Endodermal cell (in vitro differentiated cells): ENCODE measurements at regions not wholly inside any gene's neighbourhood (a gene's known extent, or its start where the extent isn't known, plus 50 kb on each side); places are given as distances from the start of the nearest gene placed in this dataset.
"Not testable (repeated sequence)": the region's sequence is repeated elsewhere in the genome, so short reads cannot be mapped to it uniquely, and the experiment has no call there.

Source experiments
- DNase-seq: peaks from one replicate; pipeline ENCODE4 v3.0.0-alpha.2; 2017
- H3K27ac ChIP-seq: 2 replicates; pipeline ENCODE4 v1.5.1; 2013; ENCODE audit warnings: mild to moderate bottlenecking, low read depth, low read length, moderate library complexity
- H3K27me3 ChIP-seq: 2 replicates; pipeline ENCODE4 v1.6.1; 2013; ENCODE audit warnings: mild to moderate bottlenecking, low read length, moderate library complexity; ENCODE audit not compliant: insufficient read depth, control insufficient read depth, poor library complexity, severe bottlenecking
- H3K36me3 ChIP-seq: 2 replicates; pipeline ENCODE4 v1.7.0; 2013; ENCODE audit warnings: mild to moderate bottlenecking, low read length, moderate library complexity; ENCODE audit not compliant: control insufficient read depth, insufficient read depth
- H3K4me1 ChIP-seq: one replicate; pipeline ENCODE4 v1.7.0; 2013; ENCODE audit warnings: low read length; ENCODE audit not compliant: control insufficient read depth, insufficient read depth
- H3K4me3 ChIP-seq: 2 replicates; pipeline ENCODE4 v1.5.1; 2013; ENCODE audit warnings: mild to moderate bottlenecking, low read length, moderate library complexity
- H3K9ac ChIP-seq: 2 replicates; pipeline ENCODE4 v1.6.1; 2013; ENCODE audit warnings: mild to moderate bottlenecking, low read length, moderate library complexity; ENCODE audit not compliant: poor library complexity, severe bottlenecking; ENCODE audit errors: extremely low read depth
- H3K9me3 ChIP-seq: 2 replicates; pipeline ENCODE4 v1.6.1; 2013; ENCODE audit warnings: mild to moderate bottlenecking, low read length, moderate library complexity; ENCODE audit not compliant: control insufficient read depth
- H3K27ac Mint-ChIP-seq: 2 replicates; pipeline ENCODE4 v1.8.0; 2020; ENCODE audit warnings: mixed read lengths
- H3K27me3 Mint-ChIP-seq: 2 replicates; pipeline ENCODE4 v1.8.0; 2021; ENCODE audit warnings: mild to moderate bottlenecking, mixed read lengths; ENCODE audit not compliant: insufficient read depth
- H3K36me3 Mint-ChIP-seq: 2 replicates; pipeline ENCODE4 v1.8.0; 2020; ENCODE audit warnings: low read depth, mixed read lengths
- H3K4me1 Mint-ChIP-seq: 2 replicates; pipeline ENCODE4 v1.8.0; 2020; ENCODE audit warnings: mixed read lengths
- H3K4me3 Mint-ChIP-seq: 2 replicates; pipeline ENCODE4 v1.8.0; 2020; ENCODE audit warnings: mild to moderate bottlenecking, moderate library complexity, mixed read lengths
- H3K9me3 Mint-ChIP-seq: 2 replicates; pipeline ENCODE4 v1.8.0; 2020; ENCODE audit warnings: mild to moderate bottlenecking, mixed read lengths
- CTCF ChIP-seq: fragments of 200-600 bp; sonication (generic); conservative IDR thresholded peaks from 2 replicates; pipeline ENCODE4 v1.5.0; 2021; ENCODE audit warnings: antibody characterized with exemption, mild to moderate bottlenecking
- WGBS, 2 experiments: methylation state at CpG; one replicate each; pipeline versions ENCODE4 v1.1.5 to v1.1.7; 2013; ENCODE audit warnings: missing lambda C conversion rate in 2 of 2, mixed read lengths in 1 of 2; ENCODE audit not compliant: insufficient coverage in 1 of 2, insufficient read length in 1 of 2; 5-methylcytosine and 5-hydroxymethylcytosine counted together

DNA sequence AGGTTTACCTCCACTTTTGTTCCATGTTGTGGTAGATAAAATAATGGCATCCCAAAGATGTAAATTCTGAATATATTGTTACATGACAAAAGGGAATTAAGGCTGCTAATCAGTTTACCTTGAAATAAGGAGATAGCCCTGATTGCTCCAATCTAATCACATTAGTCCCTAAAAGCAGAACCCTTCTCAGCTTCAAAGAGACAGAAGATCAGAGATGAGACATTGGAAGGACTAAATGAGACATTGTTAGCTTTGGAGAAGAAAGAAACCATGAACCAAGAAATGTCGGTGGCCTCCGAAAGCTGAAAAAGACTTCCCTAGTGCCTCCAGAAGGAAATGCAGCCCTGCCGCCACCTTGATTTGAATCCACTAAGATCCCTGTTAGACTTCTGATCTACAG is 82.8 kb upstream of the PARP8 start:
- peaks cover 7% of the 10 kb centered on the region for H3K4me1 Mint-ChIP-seq
- no peak overlapping the region for H3K9ac ChIP-seq
- 94 to 96% methylated on average over 2 to 3 of the region's 3 CpGs for WGBS, 2 experiments

DNA sequence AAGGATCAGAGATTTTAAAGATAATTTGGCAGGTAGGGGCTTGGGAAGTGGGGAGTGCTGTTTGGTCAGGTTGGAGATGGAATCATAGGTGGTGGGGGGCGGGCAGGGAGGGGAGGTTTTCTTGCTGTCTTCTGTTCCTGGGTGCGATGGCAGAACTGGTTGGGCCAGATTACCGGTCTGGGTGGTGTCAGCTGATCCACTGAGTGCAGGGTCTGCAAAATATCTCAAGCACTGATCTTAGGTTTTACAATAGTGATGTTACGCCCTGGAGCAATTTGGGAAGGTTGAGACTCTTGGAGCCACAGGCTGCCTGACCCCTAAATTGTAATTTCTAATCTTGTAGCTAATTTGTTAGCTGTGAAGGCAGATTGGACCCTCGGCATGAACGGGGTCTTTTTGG is 78.0 kb upstream of the PARP8 start:
- H3K27me3 Mint-ChIP-seq, H3K9me3 Mint-ChIP-seq, H3K27ac Mint-ChIP-seq, H3K36me3 Mint-ChIP-seq, H3K9me3 ChIP-seq, H3K27ac ChIP-seq, H3K36me3 ChIP-seq, H3K4me3 Mint-ChIP-seq, H3K27me3 ChIP-seq, H3K9ac ChIP-seq, H3K4me3 ChIP-seq, H3K4me1 Mint-ChIP-seq, DNase-seq, H3K4me1 ChIP-seq: not testable (repeated sequence)
- 91 to 97% methylated on average over 3 to 6 of the region's 6 CpGs for WGBS, 2 experiments

More for the DNA sequence above, 82.8 kb upstream of the PARP8 start:
- Histone ChIP-seq H3K27ac (no peak overlapping the region), H3K9me3 (no peaks in the 10 kb centered on the region), H3K27me3 (no peaks in the 10 kb centered on the region), H3K36me3 (no peaks in the 10 kb centered on the region), H3K4me3 (no peak overlapping the region), H3K4me1 (peaks cover 3% of the 10 kb centered on the region)
- no peak for DNase-seq
- Mint-ChIP-seq H3K36me3 (no peaks in the 10 kb centered on the region), H3K27me3 (no peaks in the 10 kb centered on the region), H3K27ac (no peak overlapping the region), H3K4me3 (no peak overlapping the region), H3K9me3 (peaks cover 2% of the 10 kb centered on the region)
- TF ChIP-seq CTCF, result peak; percentile 54

DNA sequence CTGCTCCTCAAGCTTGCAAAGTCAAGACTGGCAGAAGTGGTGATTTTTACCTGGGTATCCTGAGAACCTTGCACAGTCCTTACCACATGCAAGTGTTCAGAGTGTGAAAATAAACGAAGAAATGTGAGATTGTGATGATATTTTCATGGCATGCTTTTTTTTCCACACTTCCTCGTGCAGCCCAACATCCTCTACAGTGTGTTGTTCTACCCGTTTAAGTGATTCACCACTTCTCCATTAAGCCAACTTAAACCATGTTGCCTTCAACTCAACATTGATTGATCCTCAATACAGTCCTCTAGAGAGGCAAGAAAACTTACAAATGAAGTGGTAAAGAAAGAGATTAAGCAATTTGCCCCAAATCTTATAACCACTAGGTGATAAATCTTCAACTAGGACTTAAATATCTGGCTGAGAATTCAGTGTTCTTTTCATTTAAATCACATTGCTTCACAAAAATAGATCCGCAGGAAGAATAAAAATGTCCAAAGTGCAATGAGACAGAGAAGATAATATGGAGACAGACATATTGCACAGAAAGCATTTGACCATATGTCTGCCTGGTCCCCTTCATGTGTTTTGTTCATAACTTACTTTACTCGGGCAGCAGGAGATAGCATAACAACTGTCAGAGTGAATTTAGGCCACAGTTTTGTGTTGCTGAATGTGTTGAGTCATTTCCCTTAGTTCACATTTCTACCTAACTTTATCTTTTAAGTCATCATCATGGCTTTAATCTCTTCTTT is 75.8 kb upstream of the PARP8 start:
- WGBS, 2 experiments, result 80 to 87% methylated on average over 2 to 5 of the region's 5 CpGs
- not testable (repeated sequence) for H3K27me3 Mint-ChIP-seq, H3K4me3 ChIP-seq, H3K36me3 Mint-ChIP-seq, H3K9me3 ChIP-seq, H3K27ac Mint-ChIP-seq, H3K9ac ChIP-seq, H3K4me1 Mint-ChIP-seq, DNase-seq, H3K27me3 ChIP-seq, H3K27ac ChIP-seq, H3K4me3 Mint-ChIP-seq, H3K9me3 Mint-ChIP-seq, H3K4me1 ChIP-seq, H3K36me3 ChIP-seq

- not testable (repeated sequence) for H3K27me3 ChIP-seq, DNase-seq, H3K9me3 ChIP-seq, H3K9me3 Mint-ChIP-seq, H3K27ac Mint-ChIP-seq, H3K4me3 Mint-ChIP-seq, H3K27ac ChIP-seq, H3K4me3 ChIP-seq, H3K36me3 Mint-ChIP-seq, H3K4me1 ChIP-seq, H3K9ac ChIP-seq, H3K36me3 ChIP-seq, H3K4me1 Mint-ChIP-seq, H3K27me3 Mint-ChIP-seq
- WGBS, 2 experiments, result 100% methylated on average over 1 of the region's 1 CpG; no CpG with 5 or more reads in 1 of the 2 experiments
Observed at GRCh38 chr5:50591338-50591737, 75.1 kb upstream of the PARP8 start.
